Body of pancreas (tissue), 4 donors: ENCODE measurements at regions not wholly inside any gene's neighbourhood (a gene's known extent, or its start where the extent isn't known, plus 50 kb on each side); places are given as distances from the start of the nearest gene placed in this dataset.

ENCODE experiments used
- ATAC-seq: fragments of 150-250 bp; one replicate; pipeline ENCODE4 v1.9.1; 2016
- DNase-seq, 4 donors: peaks; one replicate each; pipeline ENCODE4 v3.0.0-alpha.2; 2019
- H3K27ac ChIP-seq, 4 donors: fragments of 200-600 bp; sonication (generic); 1 replicate in 3 of 4; 2 replicates in 1 of 4; pipeline versions ENCODE4 v1.5.1 to v1.6.1; 2016 to 2019; ENCODE audit warnings: mild to moderate bottlenecking in 1 of 4, mixed read lengths in 1 of 4, moderate library complexity in 1 of 4
- H3K27me3 ChIP-seq, 2 donors: fragments of 200-600 bp; sonication (generic); one replicate each; pipeline ENCODE4 v1.6.0; 2016; ENCODE audit warnings: mild to moderate bottlenecking in 1 of 2
- H3K36me3 ChIP-seq, 2 donors: fragments of 200-600 bp; sonication (generic); replicated peaks in 1 of 2; 2 replicates each; pipeline ENCODE4 v1.5.1; 2016; ENCODE audit warnings: low read depth in 2 of 2; ENCODE audit not compliant: insufficient read depth in 1 of 2
- H3K4me1 ChIP-seq: fragments of 200-600 bp; sonication (generic); one replicate; pipeline ENCODE4 v1.6.0; 2016
- H3K4me3 ChIP-seq, 2 donors: fragments of 200-600 bp; sonication (generic); 1 replicate in 1 of 2; 2 replicates in 1 of 2; pipeline ENCODE4 v1.5.1; 2016 to 2019
- H3K9me3 ChIP-seq, 3 donors: fragments of 200-600 bp; sonication (generic); 1 replicate in 2 of 3; 2 replicates in 1 of 3; pipeline ENCODE4 v1.5.1; 2016
- POLR2A ChIP-seq, 3 donors: fragments of 450-650 bp; IDR thresholded peaks; one replicate each; pipeline ENCODE4 v1.6.1; 2016; ENCODE audit warnings: antibody characterized with exemption in 3 of 3, mild to moderate bottlenecking in 2 of 3
- WGBS, 2 donors: methylation state at CpG; one replicate each; pipeline ENCODE4 v1.1.5; 2017; 5-methylcytosine and 5-hydroxymethylcytosine counted together
- intact Hi-C: fragments of 100-400 bp; cut with DNase I; formaldehyde crosslinking; loops from one replicate; pipeline ENCODE4 v1.15.1; 2023
- TF ChIP-seq, protein P1 (sequence below), 7 experiments: fragments of 450-650 bp in 4 of 7; fragments of 200-600 bp in 3 of 7; sonication (generic) in 3 of 7; IDR thresholded peaks; one replicate each; pipeline ENCODE4 v1.5.1; 2016 to 2019; ENCODE audit warnings: antibody characterized with exemption in 7 of 7

DNA sequence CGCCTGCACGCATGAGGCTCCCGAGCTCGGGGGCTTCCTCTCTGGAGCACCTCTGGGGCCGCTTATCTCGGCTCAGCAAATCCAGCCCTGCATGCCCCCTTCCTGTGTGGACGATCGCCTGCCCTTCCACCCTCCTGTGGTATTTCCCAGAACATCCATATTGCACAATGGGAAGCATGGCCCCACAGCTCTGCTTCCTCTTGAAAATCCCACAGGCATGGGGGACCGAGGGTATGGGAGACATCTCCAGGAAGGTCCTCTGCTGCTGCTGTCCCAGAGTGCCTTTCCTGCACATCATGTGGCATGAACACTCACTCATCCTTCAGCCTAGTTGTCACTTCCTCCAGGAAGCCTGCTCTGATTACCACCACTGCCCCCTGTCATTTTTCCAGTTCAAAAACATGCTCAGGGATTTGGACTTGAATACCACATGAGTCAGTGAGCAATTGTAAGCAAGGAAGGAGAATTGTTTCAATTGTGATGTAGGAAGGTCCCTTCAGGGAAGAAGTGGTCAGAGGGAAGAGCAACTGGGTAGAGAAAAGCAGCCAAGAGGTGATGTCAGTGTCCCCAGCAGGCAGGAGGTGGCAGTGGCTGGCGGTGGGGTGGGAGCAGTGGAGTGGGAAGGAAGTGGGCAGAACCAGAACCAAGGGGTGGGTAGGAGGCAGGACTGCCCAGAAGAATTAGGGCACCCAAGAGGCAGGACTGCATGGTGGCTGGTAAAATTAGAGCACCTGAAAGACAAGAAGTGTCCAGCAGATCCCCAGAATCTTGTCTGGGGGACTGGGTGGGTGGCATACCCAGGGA lies 67.5 kb upstream of the ZMIZ1 start:
- no peak for ATAC-seq
- no peaks in the 10 kb centered on the region for H3K27me3 ChIP-seq
- WGBS, 2 donors: 66 to 72% methylated on average over 7 to 10 of the region's 10 CpGs
- H3K4me1 ChIP-seq: peaks cover 11% of the 10 kb centered on the region
- TF ChIP-seq, protein P1, sequence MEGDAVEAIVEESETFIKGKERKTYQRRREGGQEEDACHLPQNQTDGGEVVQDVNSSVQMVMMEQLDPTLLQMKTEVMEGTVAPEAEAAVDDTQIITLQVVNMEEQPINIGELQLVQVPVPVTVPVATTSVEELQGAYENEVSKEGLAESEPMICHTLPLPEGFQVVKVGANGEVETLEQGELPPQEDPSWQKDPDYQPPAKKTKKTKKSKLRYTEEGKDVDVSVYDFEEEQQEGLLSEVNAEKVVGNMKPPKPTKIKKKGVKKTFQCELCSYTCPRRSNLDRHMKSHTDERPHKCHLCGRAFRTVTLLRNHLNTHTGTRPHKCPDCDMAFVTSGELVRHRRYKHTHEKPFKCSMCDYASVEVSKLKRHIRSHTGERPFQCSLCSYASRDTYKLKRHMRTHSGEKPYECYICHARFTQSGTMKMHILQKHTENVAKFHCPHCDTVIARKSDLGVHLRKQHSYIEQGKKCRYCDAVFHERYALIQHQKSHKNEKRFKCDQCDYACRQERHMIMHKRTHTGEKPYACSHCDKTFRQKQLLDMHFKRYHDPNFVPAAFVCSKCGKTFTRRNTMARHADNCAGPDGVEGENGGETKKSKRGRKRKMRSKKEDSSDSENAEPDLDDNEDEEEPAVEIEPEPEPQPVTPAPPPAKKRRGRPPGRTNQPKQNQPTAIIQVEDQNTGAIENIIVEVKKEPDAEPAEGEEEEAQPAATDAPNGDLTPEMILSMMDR (IDR thresholded peaks at IDR 0.05): no peak
- no peak for TF ChIP-seq POLR2A (IDR thresholded peaks at IDR 0.05)
- no peaks in the 10 kb centered on the region for H3K9me3 ChIP-seq
- DNase-seq: no peak
- intact Hi-C loops: no loop called here
- H3K27ac ChIP-seq: no peak overlapping the region
- H3K36me3 ChIP-seq: no peaks in the 10 kb centered on the region
- no peak overlapping the region for H3K4me3 ChIP-seq

DNA sequence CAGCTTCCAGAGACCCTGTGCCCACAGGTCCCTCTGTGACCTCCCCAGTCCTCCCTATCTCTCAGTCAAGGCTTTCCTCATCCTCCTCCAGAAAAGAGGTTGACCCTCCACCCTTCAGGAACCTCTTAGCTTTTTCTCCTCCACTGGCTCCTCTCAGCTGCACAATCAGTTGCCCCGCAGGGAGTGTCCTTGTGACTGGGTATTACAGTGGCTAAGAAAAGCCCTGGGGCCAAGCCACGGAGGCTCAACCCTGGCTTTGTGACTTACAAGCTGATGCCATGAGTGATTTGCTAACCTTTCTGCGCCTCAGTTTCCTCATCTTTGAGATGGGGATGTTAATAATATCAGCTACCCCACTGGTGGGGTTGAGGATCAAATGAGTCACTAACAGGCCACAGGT lies 66.4 kb upstream of the ZMIZ1 start:
- Histone ChIP-seq H3K27ac (no peak overlapping the region), H3K36me3 (no peaks in the 10 kb centered on the region), H3K9me3 (no peaks in the 10 kb centered on the region), H3K4me3 (no peak overlapping the region), H3K4me1 (peaks cover 11% of the 10 kb centered on the region), H3K27me3 (no peaks in the 10 kb centered on the region)
- 84 to 100% methylated on average over 2 to 3 of the region's 3 CpGs for WGBS, 2 donors
- DNase-seq: no peak
- no peak for TF ChIP-seq POLR2A (IDR thresholded peaks at IDR 0.05)
- TF ChIP-seq, protein P1 (IDR thresholded peaks at IDR 0.05): no peak
- no peak for ATAC-seq
- intact Hi-C loops: no loop called here

DNA sequence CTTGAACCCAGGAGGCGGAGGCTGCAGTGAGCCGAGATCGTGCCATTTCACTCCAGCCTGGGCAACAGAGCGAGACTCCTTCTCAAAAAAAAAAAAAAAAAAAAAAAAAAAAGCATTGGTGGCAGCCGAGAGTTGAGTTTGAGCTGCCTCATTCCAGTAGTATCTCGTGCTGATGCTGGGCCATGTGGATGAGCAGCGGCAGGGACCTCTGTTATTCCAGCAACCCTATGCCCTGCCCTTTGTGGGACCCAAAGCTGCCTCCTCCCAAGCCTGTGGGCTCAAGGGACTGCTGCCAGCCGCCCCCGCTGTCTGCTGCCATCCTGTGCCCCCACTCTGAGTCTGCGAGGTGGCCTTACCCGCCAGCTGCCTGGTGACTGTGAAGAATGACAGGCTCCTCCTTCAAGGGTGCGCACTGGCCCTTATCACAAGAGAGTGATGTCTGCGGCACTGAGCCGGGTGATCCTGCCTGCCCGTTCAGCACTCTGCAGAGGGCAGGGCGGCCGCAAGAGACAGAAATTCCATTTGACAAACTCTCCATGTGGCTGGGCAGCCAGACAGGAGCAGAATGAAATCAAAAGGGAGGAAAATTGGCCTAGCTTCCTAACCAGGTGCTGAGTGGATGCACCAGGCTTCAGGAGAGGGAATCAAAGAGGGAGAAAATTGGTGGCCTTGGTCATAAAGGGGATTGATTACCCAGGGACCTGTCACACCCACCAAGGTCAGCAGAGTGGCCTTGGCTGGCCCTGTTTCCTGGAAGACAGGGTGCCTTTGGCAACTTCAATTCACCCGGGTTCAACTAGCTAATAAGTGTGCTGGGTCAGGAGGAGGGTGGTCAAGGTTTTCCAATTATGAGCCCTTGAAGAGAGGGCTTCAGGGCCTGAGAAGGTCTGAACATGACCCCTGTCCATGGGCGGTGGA lies 65.3 kb upstream of the ZMIZ1 start:
- H3K36me3 ChIP-seq: no peaks in the 10 kb centered on the region
- no peaks in the 10 kb centered on the region for H3K9me3 ChIP-seq
- peak in 2 of 4 donors; percentile 48 to 61 for DNase-seq
- peak overlapping the region in 1 of 4 donors; percentile 4 for H3K27ac ChIP-seq
- H3K4me1 ChIP-seq: peaks cover 12% of the 10 kb centered on the region
- TF ChIP-seq, protein P1 (IDR thresholded peaks at IDR 0.05): peak in 2 of 7 experiments; percentile 12
- TF ChIP-seq POLR2A (IDR thresholded peaks at IDR 0.05): no peak
- H3K4me3 ChIP-seq: no peak overlapping the region
- 56 to 64% methylated on average over 17 to 19 of the region's 19 CpGs for WGBS, 2 donors
- ATAC-seq: peak; percentile 60
- H3K27me3 ChIP-seq: no peaks in the 10 kb centered on the region
- intact Hi-C loops: no loop called here

DNA sequence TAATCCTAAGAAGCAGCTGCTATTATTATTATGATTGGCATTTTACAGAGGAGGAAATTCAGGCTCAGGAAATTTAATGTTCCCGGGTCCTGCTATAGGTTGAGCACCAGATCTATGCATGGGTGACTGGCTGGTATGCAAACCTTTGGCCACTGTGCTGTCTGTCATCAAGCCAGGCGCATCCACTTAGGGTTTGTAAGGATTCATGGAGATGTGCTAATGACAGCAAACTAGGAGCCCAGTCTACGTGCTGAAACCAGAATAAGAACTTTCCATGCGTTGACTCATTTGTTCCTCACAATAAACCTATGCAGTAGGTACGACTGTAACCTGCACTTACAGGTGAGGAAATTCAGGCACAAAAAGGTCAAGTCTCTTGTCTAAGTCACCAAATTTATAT lies 64.5 kb upstream of the ZMIZ1 start:
- no peaks in the 10 kb centered on the region for H3K9me3 ChIP-seq
- no peak for TF ChIP-seq POLR2A (IDR thresholded peaks at IDR 0.05)
- TF ChIP-seq, protein P1 (IDR thresholded peaks at IDR 0.05): no peak
- H3K4me1 ChIP-seq: peaks cover 16% of the 10 kb centered on the region
- no peak overlapping the region for H3K4me3 ChIP-seq
- no peaks in the 10 kb centered on the region for H3K36me3 ChIP-seq
- ATAC-seq (no peak), DNase-seq (no peak)
- 94 to 95% methylated on average over 5 of the region's 5 CpGs for WGBS, 2 donors
- H3K27ac ChIP-seq: no peak overlapping the region
- intact Hi-C loops: no loop called here
- no peaks in the 10 kb centered on the region for H3K27me3 ChIP-seq
